T-helper 2 cell treated with Interferon-gamma antibody and Interleukin-4, amounts not matched to agents 5 μg/mL and 100 μg/mL, for 36 hours (primary cell): ENCODE measurements at regions not wholly inside any gene's neighbourhood (a gene's known extent, or its start where the extent isn't known, plus 50 kb on each side); places are given as distances from the start of the nearest gene placed in this dataset.
"Not testable (repeated sequence)": the region's sequence is repeated elsewhere in the genome, so short reads cannot be mapped to it uniquely, and the experiment has no call there.

Experiments
- DNase-seq: peaks from one replicate; pipeline ENCODE4 v3.0.0; 2021; ENCODE audit warnings: low spot score
- H3K27ac Mint-ChIP-seq: one replicate; pipeline ENCODE4 v1.8.0; 2021; ENCODE audit warnings: mild to moderate bottlenecking, mixed read lengths
- H3K27me3 Mint-ChIP-seq: one replicate; pipeline ENCODE4 v1.8.0; 2021; ENCODE audit warnings: low read depth, mixed read lengths
- H3K36me3 Mint-ChIP-seq: one replicate; pipeline ENCODE4 v1.8.0; 2021; ENCODE audit warnings: low read depth, mixed read lengths
- H3K4me1 Mint-ChIP-seq: one replicate; pipeline ENCODE4 v1.8.0; 2021; ENCODE audit warnings: low read depth, mixed read lengths
- H3K4me3 Mint-ChIP-seq: one replicate; pipeline ENCODE4 v1.8.0; 2022; ENCODE audit warnings: mild to moderate bottlenecking, moderate library complexity, mixed read lengths
- H3K9me3 Mint-ChIP-seq: one replicate; pipeline ENCODE4 v1.8.0; 2021; ENCODE audit warnings: mixed read lengths

DNA sequence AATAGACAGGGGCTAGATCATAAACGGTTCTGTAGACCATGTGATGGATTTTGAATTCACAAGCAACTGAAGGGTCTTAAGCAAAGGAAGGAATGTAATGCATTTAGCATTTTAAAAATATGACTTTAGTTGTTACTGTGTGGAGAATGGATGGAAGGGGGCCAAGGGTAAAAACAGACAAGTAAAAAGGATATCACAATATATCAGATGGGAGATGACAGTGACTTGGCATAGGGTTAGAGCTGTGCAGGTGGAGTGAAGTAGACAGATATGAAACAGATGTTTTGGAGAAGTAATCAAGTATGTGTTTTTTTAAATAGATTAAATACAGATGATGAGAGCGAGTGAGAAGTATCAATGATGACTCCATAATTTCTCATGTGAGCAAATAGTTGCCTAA lies 1116.0 kb upstream of the TENM3 start:
- H3K9me3 Mint-ChIP-seq, result peaks cover 26% of the 10 kb centered on the region
- H3K27me3 Mint-ChIP-seq, result no peaks in the 10 kb centered on the region
- no peak overlapping the region for H3K27ac Mint-ChIP-seq
- DNase-seq, result no peak
- H3K4me3 Mint-ChIP-seq, result no peak overlapping the region
- no peaks in the 10 kb centered on the region for H3K4me1 Mint-ChIP-seq
- H3K36me3 Mint-ChIP-seq, result no peaks in the 10 kb centered on the region

DNA sequence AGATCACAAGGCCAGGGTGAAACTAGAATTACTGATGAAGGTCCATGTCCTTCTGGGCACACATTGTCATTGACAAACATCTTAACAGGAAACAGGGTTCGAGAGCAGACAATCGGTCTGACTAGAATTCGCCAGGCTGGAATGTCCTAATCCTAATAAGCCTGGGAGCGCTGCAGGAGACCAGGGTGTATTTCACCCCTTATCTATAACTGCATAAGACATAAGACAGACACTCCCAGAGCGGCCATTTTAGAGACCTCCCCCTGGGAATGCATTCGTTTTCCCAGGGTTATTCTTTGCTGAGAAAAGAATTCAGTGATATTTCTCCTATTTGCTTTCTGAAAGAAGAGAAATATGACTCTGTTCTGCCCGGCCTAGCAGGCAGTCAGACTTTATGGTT lies 1112.9 kb upstream of the TENM3 start:
- not testable (repeated sequence) for DNase-seq, H3K4me1 Mint-ChIP-seq, H3K27ac Mint-ChIP-seq, H3K4me3 Mint-ChIP-seq, H3K36me3 Mint-ChIP-seq, H3K27me3 Mint-ChIP-seq
- H3K9me3 Mint-ChIP-seq, result peaks cover 26% of the 10 kb centered on the region

DNA sequence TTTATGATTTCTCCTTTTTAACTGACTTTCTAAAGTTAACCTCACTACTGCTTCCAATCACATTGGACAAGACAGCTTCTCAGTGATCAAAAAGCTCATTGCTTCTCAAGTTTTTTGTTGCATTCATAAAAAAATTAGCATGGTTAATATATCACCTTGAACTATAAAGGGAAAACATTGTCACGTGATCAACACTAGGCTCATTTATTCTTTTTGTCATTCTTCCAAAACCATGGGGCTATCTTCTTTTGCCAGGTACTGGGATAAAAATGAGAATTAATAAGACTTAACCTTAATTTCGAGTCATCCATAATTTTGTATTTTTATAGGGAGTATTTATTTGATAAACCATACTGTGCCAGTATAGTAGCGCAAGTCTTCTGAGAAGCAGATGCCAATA lies 1105.9 kb upstream of the TENM3 start:
- Mint-ChIP-seq H3K27me3 (no peaks in the 10 kb centered on the region), H3K9me3 (no peaks in the 10 kb centered on the region), H3K36me3 (no peaks in the 10 kb centered on the region), H3K4me1 (no peaks in the 10 kb centered on the region), H3K4me3 (no peak overlapping the region), H3K27ac (no peak overlapping the region)
- no peak for DNase-seq

DNA sequence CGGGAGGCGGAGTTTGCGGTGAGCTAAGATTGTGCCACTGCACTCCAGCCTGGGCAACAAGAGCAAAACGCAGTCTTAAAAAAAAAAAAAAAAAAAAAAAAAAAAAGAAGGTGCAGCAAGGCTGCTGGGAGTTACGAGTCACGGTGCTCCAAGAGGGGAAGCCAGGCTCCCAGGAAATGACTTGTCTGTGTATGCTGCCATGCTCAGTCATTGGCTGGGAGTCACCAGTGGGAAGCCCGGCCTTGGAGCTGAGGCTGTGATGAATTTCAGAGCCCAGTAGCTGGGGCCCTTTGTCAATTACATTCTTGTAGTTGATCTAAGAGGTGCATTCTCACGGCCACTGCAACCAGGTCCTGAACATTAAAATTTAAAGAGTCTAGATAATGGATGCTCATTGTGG lies 1105.1 kb upstream of the TENM3 start:
- no peaks in the 10 kb centered on the region for H3K4me1 Mint-ChIP-seq
- H3K9me3 Mint-ChIP-seq, result no peaks in the 10 kb centered on the region
- H3K27me3 Mint-ChIP-seq, result no peaks in the 10 kb centered on the region
- H3K36me3 Mint-ChIP-seq, result no peaks in the 10 kb centered on the region
- H3K27ac Mint-ChIP-seq, result no peak overlapping the region
- DNase-seq, result no peak
- no peak overlapping the region for H3K4me3 Mint-ChIP-seq

DNA sequence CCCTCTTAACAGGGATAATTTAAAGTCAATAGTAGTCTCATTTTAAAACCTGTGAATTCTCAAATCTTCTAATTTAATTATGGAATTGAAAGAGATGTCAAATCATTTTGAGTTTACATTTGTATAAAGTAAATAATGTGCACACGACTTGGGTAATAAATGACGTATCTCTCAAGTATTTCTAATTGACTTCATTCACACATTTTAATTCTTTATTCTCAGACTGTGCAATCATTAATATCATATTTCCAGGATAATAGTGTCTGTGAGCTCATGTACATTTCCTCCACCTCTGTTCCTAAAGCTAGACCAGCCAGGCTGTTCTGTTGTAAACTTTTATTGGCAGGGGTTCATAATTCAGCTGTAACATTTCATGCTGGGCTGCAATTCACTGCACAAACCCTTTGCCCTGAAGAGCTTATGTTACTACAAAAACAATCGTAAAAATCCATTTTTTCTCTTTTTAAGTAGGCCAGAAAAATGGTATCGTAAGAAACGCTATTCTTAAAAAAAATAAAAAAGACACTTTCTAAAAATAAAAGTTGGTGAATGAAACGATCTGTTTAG lies 1103.1 kb upstream of the TENM3 start:
- Mint-ChIP-seq H3K27me3 (no peaks in the 10 kb centered on the region), H3K27ac (no peak overlapping the region), H3K4me1 (no peaks in the 10 kb centered on the region), H3K36me3 (no peaks in the 10 kb centered on the region), H3K4me3 (no peak overlapping the region), H3K9me3 (no peaks in the 10 kb centered on the region)
- DNase-seq, result no peak

DNA sequence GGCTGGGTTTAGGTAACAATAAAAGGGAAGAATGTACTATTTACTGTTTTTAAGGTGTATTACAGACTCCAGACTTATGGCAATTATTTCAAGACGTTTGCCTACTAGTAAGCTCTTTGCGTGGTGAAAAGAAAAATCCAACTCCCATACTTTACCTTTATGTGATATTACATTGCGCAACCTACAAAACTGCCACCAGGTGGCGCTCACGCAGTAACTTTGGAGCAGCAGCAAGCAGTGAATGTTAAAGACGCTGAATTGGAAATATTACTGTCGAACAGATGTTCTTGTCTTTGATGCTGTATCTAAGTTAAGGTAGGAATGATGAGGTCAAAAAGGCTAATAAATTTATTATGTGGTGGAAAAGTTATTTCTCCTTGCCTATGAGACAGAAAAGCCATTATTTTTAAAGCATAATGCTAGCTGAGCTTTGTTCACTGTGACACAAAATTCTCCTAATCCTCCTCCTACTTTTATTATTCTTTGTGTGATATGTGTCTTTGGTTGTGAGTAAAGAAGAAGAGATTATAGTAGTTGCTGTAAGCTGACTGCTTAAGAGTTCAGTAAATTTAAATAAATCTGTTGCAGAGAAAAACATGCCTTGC lies 1099.8 kb upstream of the TENM3 start:
- Mint-ChIP-seq H3K9me3 (no peaks in the 10 kb centered on the region), H3K4me3 (no peak overlapping the region), H3K27me3 (no peaks in the 10 kb centered on the region), H3K36me3 (no peaks in the 10 kb centered on the region), H3K27ac (no peak overlapping the region), H3K4me1 (no peaks in the 10 kb centered on the region)
- peak; percentile 30 for DNase-seq

DNA sequence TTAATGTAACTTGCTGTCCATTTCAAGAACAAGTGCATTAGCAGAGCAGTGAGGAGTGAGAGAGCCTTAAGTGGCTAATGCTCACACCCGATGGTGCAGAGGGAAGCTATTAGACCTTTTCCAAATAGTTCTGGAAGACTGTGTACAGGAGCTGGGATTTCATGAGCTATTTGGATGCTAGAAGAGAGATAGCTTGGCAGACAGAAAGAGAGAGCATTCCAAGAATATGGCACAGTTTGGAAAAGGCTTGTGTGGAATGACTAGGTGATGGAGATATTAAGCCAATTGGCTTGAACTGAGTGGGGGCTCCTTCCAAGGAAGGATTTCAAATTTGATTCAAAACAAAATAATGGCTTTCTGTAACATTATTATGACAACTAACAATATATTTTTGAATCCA lies 1097.2 kb upstream of the TENM3 start:
- no peak overlapping the region for H3K4me3 Mint-ChIP-seq
- no peaks in the 10 kb centered on the region for H3K36me3 Mint-ChIP-seq
- H3K27me3 Mint-ChIP-seq, result no peaks in the 10 kb centered on the region
- no peaks in the 10 kb centered on the region for H3K4me1 Mint-ChIP-seq
- H3K9me3 Mint-ChIP-seq, result no peaks in the 10 kb centered on the region
- no peak for DNase-seq
- H3K27ac Mint-ChIP-seq, result no peak overlapping the region

DNA sequence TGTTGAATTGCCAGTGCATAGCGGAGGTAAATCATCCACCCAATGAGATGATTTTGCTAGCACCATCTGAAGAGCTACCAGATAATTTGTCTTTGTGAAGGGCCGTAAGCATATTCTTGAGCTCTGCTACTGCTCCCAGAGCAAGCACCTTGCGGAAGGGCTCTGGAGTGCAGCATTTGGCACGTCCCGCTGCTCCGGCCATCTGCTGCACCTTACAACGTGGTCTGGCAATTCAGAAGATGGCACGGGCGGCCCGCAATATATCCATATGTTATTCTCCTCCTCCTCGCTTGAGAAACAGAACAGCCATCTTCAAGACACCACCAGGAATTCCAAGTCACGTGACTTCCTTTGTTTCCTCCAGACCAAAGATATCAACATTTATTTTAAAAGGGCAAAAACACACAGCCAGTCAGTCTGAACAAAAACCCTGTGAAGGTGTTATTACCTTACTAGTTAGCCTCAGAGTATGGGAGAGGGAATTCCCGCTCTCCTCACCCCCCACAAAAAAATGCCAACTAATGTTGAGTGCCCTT lies 1095.7 kb upstream of the TENM3 start:
- Mint-ChIP-seq H3K27me3 (no peaks in the 10 kb centered on the region), H3K27ac (no peak overlapping the region), H3K4me3 (no peak overlapping the region), H3K9me3 (no peaks in the 10 kb centered on the region), H3K4me1 (no peaks in the 10 kb centered on the region), H3K36me3 (no peaks in the 10 kb centered on the region)
- no peak for DNase-seq

DNA sequence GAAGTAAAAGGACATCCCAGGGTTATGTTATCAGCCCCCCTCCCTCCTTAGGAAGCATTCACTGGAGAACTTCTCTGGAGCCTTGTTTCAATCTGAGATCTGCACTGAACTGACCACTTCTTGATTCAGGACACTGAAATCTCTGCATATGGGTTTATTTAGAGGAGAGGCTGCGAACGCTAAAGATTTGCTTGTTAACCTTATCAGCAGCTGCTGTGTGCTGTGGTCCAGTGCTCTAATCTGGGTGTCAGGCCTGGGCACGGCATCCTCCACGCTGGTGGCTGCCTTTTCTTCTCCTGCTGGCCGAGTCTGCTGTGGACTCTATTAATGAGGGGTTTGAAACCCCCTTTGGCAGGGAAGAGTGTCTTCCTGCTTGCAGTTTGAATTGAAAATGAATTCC lies 1094.7 kb upstream of the TENM3 start:
- H3K9me3 Mint-ChIP-seq, result no peaks in the 10 kb centered on the region
- H3K27ac Mint-ChIP-seq, result no peak overlapping the region
- H3K27me3 Mint-ChIP-seq, result no peaks in the 10 kb centered on the region
- no peak for DNase-seq
- H3K4me1 Mint-ChIP-seq, result no peaks in the 10 kb centered on the region
- no peaks in the 10 kb centered on the region for H3K36me3 Mint-ChIP-seq
- no peak overlapping the region for H3K4me3 Mint-ChIP-seq

DNA sequence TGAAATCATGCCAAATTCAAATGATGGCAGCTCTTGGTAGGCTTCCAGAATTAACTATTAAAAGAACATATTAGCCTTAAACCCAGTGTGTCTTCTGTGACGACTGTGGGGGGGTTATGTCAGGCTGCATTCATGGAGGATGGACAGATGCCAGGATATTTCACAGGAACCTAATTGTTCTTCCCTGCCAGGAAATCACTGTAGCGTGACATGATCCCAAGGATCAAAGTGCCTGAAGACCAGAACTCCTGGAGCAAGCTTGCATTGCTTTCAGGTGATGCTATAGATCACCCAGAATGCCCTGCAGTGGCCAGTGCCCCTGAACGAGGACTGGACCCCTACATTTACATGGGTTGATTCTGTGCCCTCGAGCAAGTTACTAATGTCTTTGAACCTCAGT lies 1093.0 kb upstream of the TENM3 start:
- no peaks in the 10 kb centered on the region for H3K27me3 Mint-ChIP-seq
- no peaks in the 10 kb centered on the region for H3K9me3 Mint-ChIP-seq
- H3K4me3 Mint-ChIP-seq, result no peak overlapping the region
- DNase-seq, result no peak
- no peak overlapping the region for H3K27ac Mint-ChIP-seq
- H3K36me3 Mint-ChIP-seq, result no peaks in the 10 kb centered on the region
- H3K4me1 Mint-ChIP-seq, result no peaks in the 10 kb centered on the region

DNA sequence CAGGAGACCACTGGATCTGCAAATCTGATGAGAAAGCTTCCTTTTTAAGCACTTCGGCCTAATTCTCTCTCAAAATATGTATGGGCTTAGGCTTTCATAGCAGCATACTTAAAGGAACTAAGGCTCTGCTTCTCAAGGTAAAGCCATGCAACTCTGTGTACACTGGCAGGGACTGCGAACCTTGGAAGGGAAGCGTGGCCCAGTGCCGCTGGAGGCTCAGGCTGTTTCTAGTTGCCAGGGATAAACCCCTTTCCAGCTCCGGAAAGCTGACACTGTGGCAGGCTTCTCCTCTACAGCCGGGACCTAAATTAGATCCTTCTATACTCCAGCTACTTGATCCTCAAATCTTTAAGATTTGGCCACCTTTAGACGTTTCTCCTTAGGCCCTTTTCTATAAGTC lies 1091.3 kb upstream of the TENM3 start:
- no peak overlapping the region for H3K27ac Mint-ChIP-seq
- H3K9me3 Mint-ChIP-seq, result no peaks in the 10 kb centered on the region
- no peaks in the 10 kb centered on the region for H3K27me3 Mint-ChIP-seq
- H3K4me1 Mint-ChIP-seq, result no peaks in the 10 kb centered on the region
- no peak overlapping the region for H3K4me3 Mint-ChIP-seq
- H3K36me3 Mint-ChIP-seq, result no peaks in the 10 kb centered on the region
- no peak for DNase-seq

DNA sequence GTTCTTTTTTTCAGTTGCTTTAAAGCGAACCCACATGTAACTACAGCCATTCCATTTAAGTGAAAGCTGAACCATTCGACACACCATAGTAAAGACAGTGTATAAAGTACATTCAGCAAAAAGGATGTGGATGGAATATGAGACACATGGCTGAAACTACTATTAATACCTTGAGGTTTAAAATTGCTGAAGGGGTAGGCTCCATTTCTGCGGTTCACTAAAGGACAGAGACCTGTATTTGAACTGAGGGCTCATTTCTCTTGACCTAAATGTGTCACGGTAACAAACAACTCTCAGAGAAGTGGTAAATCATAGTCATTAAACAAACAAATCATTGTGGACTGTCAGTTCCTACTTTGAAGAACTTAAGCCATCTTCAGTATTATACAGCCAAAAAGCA lies 1085.6 kb upstream of the TENM3 start:
- no peaks in the 10 kb centered on the region for H3K4me1 Mint-ChIP-seq
- H3K27me3 Mint-ChIP-seq, result no peaks in the 10 kb centered on the region
- H3K36me3 Mint-ChIP-seq, result no peaks in the 10 kb centered on the region
- no peak for DNase-seq
- H3K9me3 Mint-ChIP-seq, result no peaks in the 10 kb centered on the region
- H3K27ac Mint-ChIP-seq, result no peak overlapping the region
- H3K4me3 Mint-ChIP-seq, result no peak overlapping the region

DNA sequence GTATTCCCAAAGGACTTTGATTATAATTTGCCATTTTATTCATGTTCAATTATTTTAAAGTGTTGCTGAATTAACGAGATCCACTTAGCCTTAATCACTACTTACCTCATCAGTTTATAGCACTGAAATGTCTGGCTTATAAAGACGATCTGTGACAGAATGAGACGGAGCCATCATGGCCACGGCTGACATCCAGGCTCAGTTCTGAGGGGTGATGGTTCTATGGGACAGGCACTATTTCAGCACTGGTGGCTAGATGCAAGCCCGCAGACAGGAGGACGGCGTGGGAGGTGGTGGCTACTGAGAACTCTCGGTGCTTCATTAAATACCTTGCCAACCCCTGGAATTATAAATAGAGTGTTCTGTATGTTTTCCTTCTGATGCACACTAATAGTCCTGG lies 1084.2 kb upstream of the TENM3 start:
- Mint-ChIP-seq H3K9me3 (no peaks in the 10 kb centered on the region), H3K36me3 (no peaks in the 10 kb centered on the region), H3K27ac (no peak overlapping the region), H3K4me1 (no peaks in the 10 kb centered on the region), H3K27me3 (no peaks in the 10 kb centered on the region), H3K4me3 (no peak overlapping the region)
- no peak for DNase-seq

DNA sequence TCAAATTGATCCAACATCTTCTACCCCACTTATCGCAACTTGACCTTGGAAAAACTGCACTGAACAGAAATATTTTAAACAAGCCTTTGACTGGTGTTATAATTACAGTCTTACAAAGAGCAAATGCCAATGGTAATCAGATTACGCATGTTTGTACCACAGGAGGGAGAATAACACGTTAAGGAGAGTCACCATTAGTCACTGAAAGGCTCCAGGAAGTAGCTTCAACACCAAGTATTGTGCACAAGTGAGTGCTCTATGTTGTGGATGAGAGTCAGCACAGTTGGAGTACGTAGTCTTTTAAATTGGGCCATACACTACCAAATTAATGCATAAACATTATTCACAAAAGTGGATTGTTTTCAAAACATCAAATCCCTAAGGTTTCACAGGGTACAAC lies 1081.5 kb upstream of the TENM3 start:
- DNase-seq, result no peak
- no peaks in the 10 kb centered on the region for H3K9me3 Mint-ChIP-seq
- no peak overlapping the region for H3K4me3 Mint-ChIP-seq
- no peak overlapping the region for H3K27ac Mint-ChIP-seq
- no peaks in the 10 kb centered on the region for H3K4me1 Mint-ChIP-seq
- H3K36me3 Mint-ChIP-seq, result no peaks in the 10 kb centered on the region
- H3K27me3 Mint-ChIP-seq, result no peaks in the 10 kb centered on the region

DNA sequence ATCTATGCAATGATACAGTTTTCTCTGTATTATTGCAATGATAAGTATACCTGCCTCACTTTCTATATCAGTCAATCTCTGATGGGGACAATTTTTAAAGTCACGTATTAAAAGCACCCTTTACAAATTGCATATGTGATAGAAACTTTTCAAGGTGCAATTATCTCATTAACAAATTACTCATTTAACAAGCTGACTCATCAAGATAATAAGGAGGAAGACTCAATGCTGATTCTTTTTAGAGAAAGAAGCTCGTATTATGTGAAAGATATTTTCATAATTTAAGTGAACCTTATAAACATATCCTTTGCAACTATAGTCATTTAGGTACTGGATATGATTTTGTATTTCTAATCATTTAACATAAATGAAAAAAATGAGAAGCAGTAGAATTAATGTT lies 1080.9 kb upstream of the TENM3 start:
- Mint-ChIP-seq H3K4me1 (no peaks in the 10 kb centered on the region), H3K27me3 (no peaks in the 10 kb centered on the region), H3K27ac (no peak overlapping the region), H3K36me3 (no peaks in the 10 kb centered on the region), H3K9me3 (no peaks in the 10 kb centered on the region), H3K4me3 (no peak overlapping the region)
- no peak for DNase-seq
